IgD-negative memory B cell (primary cell): ENCODE measurements at regions not wholly inside any gene's neighbourhood (a gene's known extent, or its start where the extent isn't known, plus 50 kb on each side); places are given as distances from the start of the nearest gene placed in this dataset.

ENCODE experiments used
- H3K27ac Mint-ChIP-seq, 3 donors: one replicate each; pipeline ENCODE4 v1.8.0; 2020 to 2022; ENCODE audit warnings: mild to moderate bottlenecking in 3 of 3, mixed read lengths in 3 of 3, moderate library complexity in 1 of 3
- H3K27me3 Mint-ChIP-seq: one replicate; pipeline ENCODE4 v1.8.0; 2021; ENCODE audit warnings: mixed read lengths
- H3K36me3 Mint-ChIP-seq: one replicate; pipeline ENCODE4 v1.8.0; 2020; ENCODE audit warnings: mild to moderate bottlenecking, mixed read lengths
- H3K4me1 Mint-ChIP-seq, 3 donors: one replicate each; pipeline ENCODE4 v1.8.0; 2020 to 2022; ENCODE audit warnings: mixed read lengths in 3 of 3, mild to moderate bottlenecking in 1 of 3
- H3K4me3 Mint-ChIP-seq, 4 donors: one replicate each; pipeline ENCODE4 v1.8.0; 2020 to 2022; ENCODE audit warnings: mild to moderate bottlenecking in 4 of 4, mixed read lengths in 4 of 4, moderate library complexity in 3 of 4
- H3K9me3 Mint-ChIP-seq, 3 donors: one replicate each; pipeline ENCODE4 v1.8.0; 2020 to 2021; ENCODE audit warnings: mixed read lengths in 3 of 3, mild to moderate bottlenecking in 1 of 3

- H3K9me3 Mint-ChIP-seq, result peaks cover 0 to 5% (median 2%) of the 10 kb centered on the region in 3 donors
- H3K4me3 Mint-ChIP-seq, result no peak overlapping the region
- H3K27me3 Mint-ChIP-seq, result no peaks in the 10 kb centered on the region
- no peaks in the 10 kb centered on the region for H3K36me3 Mint-ChIP-seq
- H3K4me1 Mint-ChIP-seq, result peaks cover 0 to 2% (median 0%) of the 10 kb centered on the region in 3 donors
- H3K27ac Mint-ChIP-seq, result no peak overlapping the region
These were observed 587.4 kb upstream of the SGO1 start for GRCh38 chr3:20773320-20773984.

- peaks cover 0 to 5% (median 3%) of the 10 kb centered on the region in 3 donors for H3K9me3 Mint-ChIP-seq
- peaks cover 0 to 2% (median 0%) of the 10 kb centered on the region in 3 donors for H3K4me1 Mint-ChIP-seq
- no peak overlapping the region for H3K27ac Mint-ChIP-seq
- no peaks in the 10 kb centered on the region for H3K27me3 Mint-ChIP-seq
- no peaks in the 10 kb centered on the region for H3K36me3 Mint-ChIP-seq
- H3K4me3 Mint-ChIP-seq, result no peak overlapping the region
These were observed 586.9 kb upstream of the SGO1 start for GRCh38 chr3:20772869-20773268.

- Mint-ChIP-seq H3K4me1 (peaks cover 0 to 3% (median 0%) of the 10 kb centered on the region in 3 donors), H3K9me3 (peaks cover 0 to 5% (median 5%) of the 10 kb centered on the region in 3 donors), H3K36me3 (no peaks in the 10 kb centered on the region), H3K4me3 (no peak overlapping the region), H3K27me3 (no peaks in the 10 kb centered on the region), H3K27ac (no peak overlapping the region)
These were observed 583.4 kb upstream of the SGO1 start for GRCh38 chr3:20769430-20769829.

GRCh38 chr3:20760981-20761380 is 575.0 kb upstream of the SGO1 start:
- no peaks in the 10 kb centered on the region for H3K36me3 Mint-ChIP-seq
- H3K4me1 Mint-ChIP-seq, result no peaks in the 10 kb centered on the region
- H3K27ac Mint-ChIP-seq, result no peak overlapping the region
- no peaks in the 10 kb centered on the region for H3K9me3 Mint-ChIP-seq
- H3K4me3 Mint-ChIP-seq, result no peak overlapping the region
- no peaks in the 10 kb centered on the region for H3K27me3 Mint-ChIP-seq

- H3K4me1 Mint-ChIP-seq, result no peaks in the 10 kb centered on the region
- peaks cover 5% of the 10 kb centered on the region for H3K36me3 Mint-ChIP-seq
- H3K9me3 Mint-ChIP-seq, result peaks cover 0 to 5% (median 4%) of the 10 kb centered on the region in 3 donors
- H3K27ac Mint-ChIP-seq, result no peak overlapping the region
- no peak overlapping the region for H3K4me3 Mint-ChIP-seq
- H3K27me3 Mint-ChIP-seq, result no peaks in the 10 kb centered on the region
These were observed 566.4 kb upstream of the SGO1 start for GRCh38 chr3:20752416-20752815.

GRCh38 chr3:20751296-20751695 is 565.3 kb upstream of the SGO1 start:
- Mint-ChIP-seq H3K4me1 (no peaks in the 10 kb centered on the region), H3K9me3 (peaks cover 0 to 5% (median 4%) of the 10 kb centered on the region in 3 donors), H3K36me3 (peaks cover 5% of the 10 kb centered on the region), H3K27me3 (no peaks in the 10 kb centered on the region), H3K4me3 (no peak overlapping the region), H3K27ac (no peak overlapping the region)

GRCh38 chr3:20747741-20748140 is 561.7 kb upstream of the SGO1 start:
- H3K27me3 Mint-ChIP-seq, result no peaks in the 10 kb centered on the region
- H3K27ac Mint-ChIP-seq, result no peak overlapping the region
- H3K4me3 Mint-ChIP-seq, result no peak overlapping the region
- H3K36me3 Mint-ChIP-seq, result peaks cover 3% of the 10 kb centered on the region
- H3K9me3 Mint-ChIP-seq, result peaks cover 0 to 5% (median 2%) of the 10 kb centered on the region in 3 donors
- H3K4me1 Mint-ChIP-seq, result no peaks in the 10 kb centered on the region

GRCh38 chr3:20743553-20744321 is 557.7 kb upstream of the SGO1 start:
- peaks cover 0 to 2% (median 0%) of the 10 kb centered on the region in 3 donors for H3K9me3 Mint-ChIP-seq
- H3K4me1 Mint-ChIP-seq, result no peaks in the 10 kb centered on the region
- no peaks in the 10 kb centered on the region for H3K27me3 Mint-ChIP-seq
- no peak overlapping the region for H3K27ac Mint-ChIP-seq
- no peak overlapping the region for H3K4me3 Mint-ChIP-seq
- no peaks in the 10 kb centered on the region for H3K36me3 Mint-ChIP-seq

- no peak overlapping the region for H3K27ac Mint-ChIP-seq
- H3K36me3 Mint-ChIP-seq, result no peaks in the 10 kb centered on the region
- H3K9me3 Mint-ChIP-seq, result peaks cover 0 to 2% (median 0%) of the 10 kb centered on the region in 3 donors
- no peaks in the 10 kb centered on the region for H3K27me3 Mint-ChIP-seq
- H3K4me3 Mint-ChIP-seq, result no peak overlapping the region
- H3K4me1 Mint-ChIP-seq, result no peaks in the 10 kb centered on the region
These were observed 557.0 kb upstream of the SGO1 start for GRCh38 chr3:20742903-20743552.

- no peaks in the 10 kb centered on the region for H3K9me3 Mint-ChIP-seq
- no peak overlapping the region for H3K27ac Mint-ChIP-seq
- no peaks in the 10 kb centered on the region for H3K36me3 Mint-ChIP-seq
- no peaks in the 10 kb centered on the region for H3K27me3 Mint-ChIP-seq
- no peaks in the 10 kb centered on the region for H3K4me1 Mint-ChIP-seq
- H3K4me3 Mint-ChIP-seq, result no peak overlapping the region
These were observed 555.4 kb upstream of the SGO1 start for GRCh38 chr3:20741381-20741780.

- Mint-ChIP-seq H3K27ac (no peak overlapping the region), H3K4me1 (no peaks in the 10 kb centered on the region), H3K27me3 (no peaks in the 10 kb centered on the region), H3K4me3 (no peak overlapping the region), H3K36me3 (no peaks in the 10 kb centered on the region), H3K9me3 (no peaks in the 10 kb centered on the region)
These were observed 553.8 kb upstream of the SGO1 start for GRCh38 chr3:20739814-20740213.

GRCh38 chr3:20736287-20736852 is 550.4 kb upstream of the SGO1 start:
- Mint-ChIP-seq H3K36me3 (no peaks in the 10 kb centered on the region), H3K27me3 (no peaks in the 10 kb centered on the region), H3K27ac (no peak overlapping the region), H3K9me3 (peaks cover 0 to 2% (median 0%) of the 10 kb centered on the region in 3 donors), H3K4me3 (no peak overlapping the region), H3K4me1 (no peaks in the 10 kb centered on the region)

GRCh38 chr3:20729185-20729584 is 543.2 kb upstream of the SGO1 start:
- H3K4me1 Mint-ChIP-seq, result no peaks in the 10 kb centered on the region
- no peaks in the 10 kb centered on the region for H3K36me3 Mint-ChIP-seq
- no peaks in the 10 kb centered on the region for H3K27me3 Mint-ChIP-seq
- H3K4me3 Mint-ChIP-seq, result no peak overlapping the region
- no peak overlapping the region for H3K27ac Mint-ChIP-seq
- peaks cover 0 to 4% (median 1%) of the 10 kb centered on the region in 3 donors for H3K9me3 Mint-ChIP-seq

- H3K4me3 Mint-ChIP-seq, result no peak overlapping the region
- H3K9me3 Mint-ChIP-seq, result peaks cover 0 to 1% (median 1%) of the 10 kb centered on the region in 3 donors
- H3K27me3 Mint-ChIP-seq, result no peaks in the 10 kb centered on the region
- H3K27ac Mint-ChIP-seq, result no peak overlapping the region
- no peaks in the 10 kb centered on the region for H3K4me1 Mint-ChIP-seq
- no peaks in the 10 kb centered on the region for H3K36me3 Mint-ChIP-seq
These were observed 540.8 kb upstream of the SGO1 start for GRCh38 chr3:20726786-20727185.

- no peak overlapping the region for H3K27ac Mint-ChIP-seq
- H3K9me3 Mint-ChIP-seq, result peaks cover 0 to 1% (median 0%) of the 10 kb centered on the region in 3 donors
- H3K36me3 Mint-ChIP-seq, result no peaks in the 10 kb centered on the region
- H3K4me1 Mint-ChIP-seq, result no peaks in the 10 kb centered on the region
- no peaks in the 10 kb centered on the region for H3K27me3 Mint-ChIP-seq
- H3K4me3 Mint-ChIP-seq, result no peak overlapping the region
These were observed 538.2 kb upstream of the SGO1 start for GRCh38 chr3:20724241-20724640.
